HG02759 (cell line): ENCODE measurements at regions not wholly inside any gene's neighbourhood (a gene's known extent, or its start where the extent isn't known, plus 50 kb on each side); places are given as distances from the start of the nearest gene placed in this dataset.

Experiments used
- ATAC-seq: cut with Tn5 transposase; IDR thresholded peaks from one replicate; pipeline ENCODE4 v1.9.1; 2021; ENCODE audit warnings: mild to moderate bottlenecking, moderate library complexity; ENCODE audit not compliant: unreplicated experiment

- ATAC-seq = no peak
These were observed 74.4 kb upstream of the SMIM36 start for GRCh38 chr17:55585629-55586028.

- no peak for ATAC-seq
These were observed 73.6 kb upstream of the SMIM36 start for GRCh38 chr17:55584861-55585260.

- no peak for ATAC-seq
These were observed 72.9 kb upstream of the SMIM36 start for GRCh38 chr17:55584055-55584685.

- ATAC-seq = no peak
These were observed 71.6 kb upstream of the SMIM36 start for GRCh38 chr17:55582897-55583296.

GRCh38 chr17:55580596-55581133 is 69.4 kb upstream of the SMIM36 start:
- peak; percentile 32 for ATAC-seq

- peak; percentile 37 for ATAC-seq
These were observed 66.4 kb upstream of the SMIM36 start for GRCh38 chr17:55577687-55578086.

GRCh38 chr17:55576996-55577586 is 65.8 kb upstream of the SMIM36 start:
- peak; percentile 89 for ATAC-seq

- peak; percentile 23 for ATAC-seq
These were observed 65.2 kb upstream of the SMIM36 start for GRCh38 chr17:55576237-55576995.

GRCh38 chr17:55575058-55575636 is 63.9 kb upstream of the SMIM36 start:
- ATAC-seq = no peak

GRCh38 chr17:55572599-55572998 is 61.3 kb upstream of the SMIM36 start:
- ATAC-seq = no peak

GRCh38 chr17:55572139-55572538 is 60.9 kb upstream of the SMIM36 start:
- ATAC-seq = no peak

GRCh38 chr17:55571095-55571494 is 59.8 kb upstream of the SMIM36 start:
- ATAC-seq = no peak

GRCh38 chr17:55570391-55570790 is 59.1 kb upstream of the SMIM36 start:
- no peak for ATAC-seq

- ATAC-seq = no peak
These were observed 56.3 kb upstream of the SMIM36 start for GRCh38 chr17:55567240-55568214.

GRCh38 chr17:55564081-55564480 is 52.8 kb upstream of the SMIM36 start:
- ATAC-seq = no peak

GRCh38 chr17:55563363-55563762 is 52.1 kb upstream of the SMIM36 start:
- no peak for ATAC-seq

GRCh38 chr17:55561973-55562495 is 50.8 kb upstream of the SMIM36 start:
- ATAC-seq = no peak

- ATAC-seq = no peak
These were observed 50.2 kb upstream of the SMIM36 start for GRCh38 chr17:55561316-55561972.
